Smooth muscle cell of the brain vasculature (primary cell): ENCODE measurements at regions not wholly inside any gene's neighbourhood (a gene's known extent, or its start where the extent isn't known, plus 50 kb on each side); places are given as distances from the start of the nearest gene placed in this dataset.
"Not testable (repeated sequence)": the region's sequence is repeated elsewhere in the genome, so short reads cannot be mapped to it uniquely, and the experiment has no call there.

Experiments used
- DNase-seq: peaks from one replicate; pipeline ENCODE4 v3.0.0-alpha.2; 2012; ENCODE audit warnings: low read depth, low spot score

DNA sequence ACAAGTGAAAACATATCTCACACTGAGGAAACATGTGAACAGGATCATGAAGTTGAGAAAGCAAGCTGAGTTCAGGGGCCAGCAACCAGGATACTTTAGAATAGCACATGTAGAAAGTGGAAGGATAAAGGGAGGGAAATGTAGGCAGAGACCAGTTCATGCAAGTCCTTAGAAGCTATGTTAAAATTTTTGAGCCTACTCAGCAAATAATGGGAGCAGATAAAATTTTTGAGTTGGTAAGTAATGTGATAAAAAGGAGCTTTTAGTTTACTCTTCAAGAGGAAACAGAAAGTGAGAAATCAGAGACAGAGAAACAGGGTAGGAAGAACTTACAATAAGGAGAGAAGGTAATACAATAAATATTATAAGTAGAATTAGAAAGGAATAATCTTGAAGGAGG, 105.6 kb upstream of the ZBTB20 start:
- no peak for DNase-seq

DNA sequence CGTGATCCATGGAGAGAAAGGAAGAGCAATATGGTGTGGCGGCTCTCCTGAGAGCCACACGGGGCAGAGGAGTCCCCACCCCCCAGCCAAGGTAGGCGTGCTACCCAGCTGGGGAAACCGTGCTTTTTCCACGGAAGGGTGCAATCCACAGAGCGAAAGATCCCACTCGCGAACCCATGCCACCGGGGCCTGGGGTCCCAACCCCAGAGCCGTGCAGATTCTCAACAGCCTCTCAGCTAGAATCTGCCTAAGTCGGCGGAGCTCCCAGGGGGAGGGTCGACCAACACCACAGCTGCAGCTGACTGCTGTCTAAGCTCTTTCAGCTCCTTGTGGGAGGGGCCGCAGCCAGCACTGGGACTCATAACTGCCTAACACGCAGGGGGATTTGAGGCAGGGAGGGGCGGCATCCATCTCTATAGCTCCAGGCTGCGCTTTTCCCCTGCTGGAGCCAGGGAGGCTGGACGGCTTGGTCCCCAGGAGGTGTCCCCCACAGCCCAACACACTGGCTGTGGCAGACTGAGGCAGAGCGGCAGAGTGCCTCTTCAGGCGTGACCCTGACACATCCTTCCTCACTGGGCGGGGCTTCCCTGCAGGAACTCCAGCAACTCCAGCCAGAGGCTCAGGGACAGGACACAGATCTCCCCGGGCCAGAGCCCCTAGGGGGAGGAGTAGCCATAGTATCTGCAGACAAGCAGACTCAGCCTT, 107.6 kb upstream of the ZBTB20 start:
- no peak for DNase-seq

DNA sequence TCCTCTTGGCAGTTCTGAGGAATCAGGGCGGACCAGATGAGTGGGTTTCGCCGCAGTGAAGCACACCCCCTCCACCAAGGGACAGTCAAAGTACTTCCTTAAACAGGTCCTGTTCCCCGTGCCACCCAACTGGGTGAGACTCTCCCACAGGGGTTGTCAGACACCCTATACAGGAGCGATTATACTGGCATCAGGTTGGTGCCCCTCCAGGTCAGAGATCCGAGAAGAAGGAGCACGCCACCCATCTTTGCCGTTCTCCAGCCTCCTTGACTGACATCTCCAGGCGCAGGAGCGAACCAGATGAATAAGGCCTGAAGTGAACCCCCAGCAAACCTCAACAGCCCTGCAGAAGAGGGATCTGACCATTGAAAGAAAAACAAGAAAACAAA, 108.1 kb upstream of the ZBTB20 start:
- DNase-seq, result no peak

DNA sequence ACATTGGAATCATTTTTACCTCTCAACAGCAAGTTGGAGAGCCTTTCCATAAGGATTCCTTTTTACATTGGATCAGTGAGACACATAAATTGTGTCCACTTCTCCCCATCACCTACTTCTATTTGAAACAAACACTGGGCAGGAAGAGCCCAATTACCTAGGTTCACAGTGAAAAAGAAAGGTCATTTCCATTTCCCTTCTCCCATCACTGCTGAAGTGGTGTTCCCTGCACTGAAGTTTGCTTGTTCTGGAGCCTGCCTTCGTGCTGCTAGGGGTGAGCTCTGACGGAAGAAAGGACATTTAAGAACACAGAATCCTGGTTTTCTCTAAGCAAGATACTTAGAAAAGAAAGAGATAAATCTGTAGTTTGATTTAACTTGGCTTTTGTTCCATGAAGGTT, 123.8 kb upstream of the ZBTB20 start:
- DNase-seq, result no peak

DNA sequence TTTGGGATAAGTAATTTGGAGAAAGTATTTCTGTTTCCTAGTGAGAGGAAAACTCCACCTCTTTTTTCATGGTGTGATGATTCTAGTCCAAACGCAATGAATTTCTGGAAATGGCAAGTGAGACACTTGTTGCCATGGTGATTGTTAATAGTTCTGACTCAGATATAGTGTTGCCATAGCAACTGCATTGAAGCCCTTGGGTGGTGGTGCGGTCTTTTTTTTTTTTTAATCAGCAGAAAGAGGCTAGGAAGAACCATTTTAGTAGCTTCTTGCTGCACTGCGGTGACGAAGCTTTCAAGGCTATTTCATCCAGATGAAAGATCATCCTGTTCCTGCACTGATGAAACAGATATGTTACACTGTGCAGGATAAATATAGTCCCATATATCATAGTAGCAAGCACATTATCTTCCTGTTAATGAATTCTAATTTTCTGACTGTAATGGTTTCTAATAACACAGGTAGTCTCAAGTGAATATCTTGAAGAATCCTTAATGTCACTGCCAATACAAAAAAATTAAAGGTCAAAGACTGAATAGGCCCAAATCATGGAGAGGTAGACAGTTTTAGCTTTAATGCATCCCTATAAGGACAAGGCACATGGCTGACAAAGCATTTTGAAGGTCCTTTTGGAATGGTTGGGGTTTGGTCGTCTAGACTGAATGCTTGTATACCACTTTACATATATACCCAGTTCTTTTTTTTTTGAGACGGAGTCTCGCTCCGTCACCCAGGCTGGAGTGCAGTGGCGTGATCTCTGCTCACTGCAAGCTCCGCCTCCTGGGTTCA, 125.1 kb upstream of the ZBTB20 start:
- no peak for DNase-seq

DNA sequence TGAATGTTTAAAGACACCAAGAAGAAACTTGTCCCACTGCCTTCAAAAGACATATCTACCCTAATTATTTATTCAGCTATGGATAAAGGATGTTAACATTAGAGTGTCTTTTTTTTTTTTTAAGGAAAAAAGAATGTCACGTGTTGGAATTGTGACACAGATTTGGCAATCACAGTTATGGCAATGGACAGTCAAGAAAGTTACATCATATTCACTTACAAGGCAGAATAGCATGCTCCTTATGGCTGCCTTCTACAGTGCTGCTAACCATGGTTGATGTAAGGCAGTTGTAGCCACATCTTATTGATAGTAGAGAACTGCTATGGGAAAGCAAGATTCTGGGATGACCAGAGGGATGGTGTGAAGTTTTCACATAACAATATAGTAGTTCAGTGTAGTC, 128.8 kb upstream of the ZBTB20 start:
- no peak for DNase-seq

DNA sequence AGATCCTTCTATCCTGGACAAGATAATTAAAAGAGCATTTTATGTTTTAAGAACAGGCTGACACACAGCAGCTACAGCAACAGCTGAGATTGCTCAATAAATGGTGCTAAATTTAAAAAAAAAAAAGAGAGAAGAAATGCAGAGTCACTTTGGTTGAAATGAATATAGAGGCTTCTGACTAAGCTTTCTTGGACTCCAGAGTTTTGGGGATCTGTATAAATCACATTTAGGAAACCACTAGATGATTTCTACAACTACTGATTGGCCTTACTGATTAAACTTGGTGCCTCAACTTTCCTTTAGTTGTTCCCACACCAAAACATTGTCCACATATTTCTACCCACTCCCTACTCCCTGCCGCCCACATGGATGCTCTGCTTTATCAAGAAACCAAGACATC, 132.9 kb upstream of the ZBTB20 start:
- no peak for DNase-seq

DNA sequence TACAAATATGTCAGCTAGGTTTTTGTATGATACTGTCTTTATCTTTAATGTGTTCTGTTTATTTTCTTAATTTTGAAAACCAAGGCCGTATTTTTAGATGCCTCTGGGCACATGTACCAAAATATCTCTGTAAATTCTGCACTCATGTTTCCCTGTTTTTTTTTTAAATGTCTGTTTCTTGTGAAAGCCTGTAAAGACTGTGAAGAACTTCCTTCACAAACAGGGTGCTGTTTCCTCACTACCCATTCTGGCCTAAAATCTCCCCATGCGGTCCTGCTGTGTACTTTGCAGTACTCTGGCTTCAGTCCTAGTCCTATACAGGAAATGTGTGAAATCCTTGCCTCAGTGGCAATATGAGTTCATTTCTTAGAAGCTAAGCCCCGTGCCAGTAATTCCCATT, 133.4 kb upstream of the ZBTB20 start:
- DNase-seq, result no peak

DNA sequence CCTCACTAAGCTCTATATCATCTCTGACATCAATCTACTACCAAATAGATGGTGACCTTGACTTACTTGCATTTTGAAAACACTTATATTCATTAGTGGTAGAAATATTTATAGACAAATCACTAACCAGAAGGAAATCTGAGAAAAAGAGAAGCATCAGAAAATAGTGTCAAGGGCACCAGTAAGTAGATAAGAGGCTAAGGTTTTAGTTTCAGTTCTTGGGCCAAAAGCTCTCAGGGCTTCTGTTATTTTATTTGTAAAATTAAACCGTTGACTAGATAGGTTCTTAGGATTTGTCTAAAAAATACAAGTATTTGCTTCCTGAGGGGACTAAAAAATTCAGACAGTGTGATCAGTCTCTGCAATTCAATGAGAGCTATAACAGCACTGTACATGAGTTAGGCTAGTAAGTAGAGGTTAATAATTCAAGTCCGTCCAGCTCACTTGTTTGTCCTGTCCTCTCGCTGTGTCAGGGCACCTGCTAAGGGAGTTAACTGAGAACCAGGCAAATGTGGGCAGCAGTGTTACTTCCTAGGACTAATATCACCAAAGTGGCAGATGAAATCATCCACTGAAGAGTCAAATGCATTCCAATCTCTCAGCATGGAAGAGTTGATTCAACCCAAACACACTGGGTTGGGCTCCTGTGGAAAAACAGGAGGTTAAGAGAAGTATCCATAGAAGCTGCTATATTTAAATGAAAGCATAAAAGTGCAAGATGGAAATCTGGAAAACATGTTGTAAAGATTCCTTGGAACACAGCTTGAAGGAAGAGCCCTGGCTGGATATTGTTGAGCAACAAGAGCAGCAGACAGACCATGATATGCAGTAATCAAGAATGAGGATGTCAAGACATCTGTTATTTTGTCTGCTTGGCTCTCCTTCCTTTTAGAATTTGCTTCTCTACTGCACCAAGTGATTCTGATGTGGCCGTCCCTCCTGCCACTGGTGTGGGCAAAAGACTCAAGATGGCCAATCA, 134.9 kb upstream of the ZBTB20 start:
- DNase-seq, result no peak

DNA sequence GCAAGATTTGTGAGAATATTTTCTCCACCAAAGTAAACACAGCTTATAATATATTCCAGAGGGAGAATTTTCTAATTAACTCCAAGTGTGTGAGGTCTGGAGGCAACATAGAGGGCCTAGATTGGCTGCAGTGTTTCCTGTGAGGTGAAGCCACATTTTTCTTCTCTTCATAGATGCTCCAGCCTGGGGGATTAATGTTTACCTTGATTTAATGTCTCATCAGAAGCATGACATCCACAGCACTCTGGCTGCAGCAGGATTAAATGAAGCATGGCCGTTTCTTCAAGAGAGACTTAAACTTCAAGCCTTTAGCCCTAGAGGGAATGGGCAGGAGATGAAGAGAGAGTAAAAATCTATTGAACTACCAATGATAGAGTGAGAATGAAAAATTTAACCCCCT, 137.9 kb upstream of the ZBTB20 start:
- DNase-seq, result no peak

DNA sequence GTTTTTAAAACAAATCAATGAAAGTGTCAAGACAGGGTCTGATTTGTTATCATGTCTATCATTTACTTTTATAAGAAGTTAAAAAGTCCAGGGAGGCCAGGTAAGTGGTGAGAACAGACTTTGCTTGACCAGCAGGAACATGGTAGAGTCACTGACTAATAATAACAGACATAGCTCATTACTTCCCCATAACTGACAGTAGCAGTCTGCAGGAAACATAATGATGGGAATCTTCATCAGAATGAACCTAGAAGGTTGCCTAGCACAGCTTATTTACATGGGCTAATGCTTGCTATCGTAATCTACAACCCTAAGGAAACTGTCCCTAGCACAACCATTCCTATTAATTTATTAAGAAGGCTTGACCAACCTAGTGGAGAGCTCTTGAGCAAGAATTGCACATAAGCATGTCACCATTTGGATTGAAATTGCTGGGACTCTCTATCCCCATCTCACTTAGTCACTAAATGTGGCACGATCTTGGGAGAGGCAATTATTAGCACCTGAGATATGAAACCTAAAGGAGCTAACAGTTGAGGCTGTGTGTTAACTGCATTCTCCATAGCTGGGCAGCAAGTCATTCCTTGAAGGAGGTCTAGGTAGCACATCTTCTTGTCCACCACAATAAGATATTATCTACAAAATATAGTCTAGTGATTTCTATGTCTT, 139.6 kb upstream of the ZBTB20 start:
- DNase-seq, result no peak

DNA sequence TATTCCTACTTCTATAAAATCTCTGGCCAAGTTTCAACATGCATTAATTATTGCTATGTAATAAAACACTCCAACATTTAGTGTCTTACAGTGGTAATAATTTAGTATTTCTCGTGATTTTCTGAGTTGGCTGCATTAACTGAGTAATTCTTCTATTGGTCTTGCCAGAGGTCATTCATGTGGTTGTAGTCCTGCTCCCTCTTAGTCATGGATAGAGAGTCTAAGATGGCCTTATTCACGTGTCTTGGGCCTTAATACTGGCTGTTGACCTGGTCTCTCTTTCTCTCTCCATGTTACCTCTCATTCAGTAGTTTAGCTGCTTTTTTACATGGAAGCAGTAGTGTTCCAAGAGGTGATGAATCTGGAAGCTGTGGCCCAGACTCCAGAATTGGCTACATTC, 140.1 kb upstream of the ZBTB20 start:
- DNase-seq, result no peak

DNA sequence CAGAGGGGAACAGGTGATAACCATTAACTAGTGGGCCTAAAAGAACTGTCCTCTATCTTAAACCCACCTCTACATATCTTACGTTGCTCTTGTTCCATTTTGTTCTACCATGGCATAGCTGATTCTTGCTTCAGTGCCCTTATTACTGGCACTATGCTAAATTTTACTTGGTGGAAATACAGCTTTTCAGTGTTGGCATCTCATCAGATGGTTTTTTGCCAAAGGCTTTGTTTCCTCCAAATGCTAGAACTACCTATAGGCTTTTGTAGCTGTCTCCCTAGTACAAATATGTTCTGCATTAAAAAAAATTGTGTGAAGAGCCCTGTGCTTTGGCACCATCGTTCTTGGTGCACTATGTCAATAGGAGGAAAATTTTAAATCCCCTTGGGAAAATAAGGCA, 145.0 kb upstream of the ZBTB20 start:
- DNase-seq, result no peak

DNA sequence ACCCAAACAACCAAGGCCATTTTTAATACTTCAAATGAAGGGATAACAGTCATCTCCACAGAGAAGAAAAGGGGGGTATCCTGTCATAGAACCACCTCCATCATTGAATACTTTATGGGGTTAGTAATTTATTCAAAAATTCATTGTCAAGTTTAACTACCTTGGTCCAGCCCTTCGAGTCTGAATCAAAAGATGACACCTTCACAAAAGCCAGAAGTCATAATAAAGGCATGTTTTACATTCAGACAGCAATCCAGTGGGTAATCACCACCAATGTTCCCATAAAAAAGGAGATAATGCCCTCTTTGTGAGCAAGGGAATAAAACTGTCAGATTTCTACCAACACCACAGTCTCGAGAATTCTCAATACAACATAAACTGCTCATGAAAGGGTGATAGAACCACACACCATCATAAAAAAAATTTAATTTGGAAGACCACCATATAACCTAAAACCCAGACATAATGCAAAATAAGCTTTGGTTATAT, 145.6 kb upstream of the ZBTB20 start:
- no peak for DNase-seq

DNA sequence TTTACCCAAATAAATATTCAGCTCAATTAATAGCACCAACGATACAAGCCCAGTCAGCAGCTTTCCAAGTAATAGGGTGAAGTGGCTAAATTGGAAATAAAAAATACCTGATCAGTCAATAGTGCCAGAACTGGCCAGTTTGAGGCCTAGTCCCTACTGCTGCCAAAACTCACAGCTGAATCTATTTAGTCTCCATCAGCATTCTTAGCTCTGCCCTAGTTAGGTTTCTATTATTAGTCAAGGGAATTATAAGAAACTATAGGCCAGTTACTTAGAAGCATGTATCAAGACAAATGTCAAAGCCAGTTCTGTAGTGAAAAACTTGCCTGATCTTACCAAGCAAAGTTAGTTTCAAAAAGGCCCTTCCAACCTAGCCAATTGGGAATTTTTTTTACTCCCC, 146.2 kb upstream of the ZBTB20 start:
- no peak for DNase-seq

DNA sequence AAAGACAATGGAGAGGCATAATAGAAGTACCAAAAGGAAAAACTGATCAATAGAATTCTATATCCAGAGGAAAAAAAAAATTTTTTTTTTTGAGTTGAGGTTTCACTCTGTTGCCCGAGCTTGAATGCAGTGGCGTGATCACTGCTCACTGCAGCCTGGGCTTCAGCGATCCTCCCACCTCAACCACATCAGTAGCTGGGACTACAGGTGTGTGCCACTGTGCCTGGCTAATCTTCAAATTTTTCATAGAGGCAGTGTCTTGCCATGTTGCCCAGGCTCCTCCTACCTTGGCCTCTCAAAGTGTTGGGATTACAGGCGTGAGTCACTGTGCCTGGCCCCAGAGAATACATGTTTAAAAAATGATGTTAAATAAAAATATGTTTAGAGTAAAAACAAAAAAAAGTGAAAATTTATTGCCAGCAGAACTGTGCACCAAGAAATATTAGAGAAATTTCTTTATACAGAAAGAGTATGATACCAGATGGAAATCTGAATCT, 154.3 kb upstream of the ZBTB20 start:
- DNase-seq, result no peak

DNA sequence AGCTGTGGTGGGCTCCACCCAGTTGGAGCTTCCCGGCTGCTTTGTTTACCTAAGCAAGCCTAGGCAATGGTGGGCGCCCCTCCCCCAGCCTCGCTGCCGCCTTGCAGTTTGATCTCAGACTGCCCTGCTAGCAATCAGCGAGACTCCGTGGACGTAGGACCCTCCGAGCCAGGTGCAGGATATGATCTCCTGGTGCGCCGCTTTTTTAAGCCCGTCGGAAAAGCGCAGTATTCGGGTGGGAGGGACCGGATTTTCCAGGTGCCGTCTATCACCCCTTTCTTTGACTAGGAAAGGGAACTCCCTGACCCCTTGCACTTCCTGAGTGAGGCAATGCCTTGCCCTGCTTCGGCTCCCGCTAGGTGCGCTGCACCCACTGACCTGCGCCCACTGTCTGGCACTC, 170.9 kb upstream of the ZBTB20 start:
- not testable (repeated sequence) for DNase-seq

DNA sequence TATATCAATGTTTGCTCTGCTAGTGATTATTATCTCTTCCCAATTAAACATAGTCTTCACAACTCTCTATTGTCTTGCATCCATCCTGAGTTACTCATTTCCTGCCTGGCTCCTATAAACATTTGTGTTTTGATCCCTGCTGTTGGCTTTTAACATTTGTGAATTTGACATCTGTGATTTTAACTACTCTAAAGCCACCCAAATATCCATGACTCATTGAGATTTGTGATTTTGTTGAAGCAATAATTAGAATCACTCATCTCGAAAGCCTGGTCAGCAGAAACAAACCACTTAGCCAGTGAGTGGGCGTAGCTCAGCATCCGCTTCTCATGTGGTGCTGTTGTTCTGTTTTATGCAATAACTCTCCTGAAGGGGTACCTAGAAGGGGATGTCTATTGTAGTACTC, 174.3 kb upstream of the ZBTB20 start:
- DNase-seq, result no peak

DNA sequence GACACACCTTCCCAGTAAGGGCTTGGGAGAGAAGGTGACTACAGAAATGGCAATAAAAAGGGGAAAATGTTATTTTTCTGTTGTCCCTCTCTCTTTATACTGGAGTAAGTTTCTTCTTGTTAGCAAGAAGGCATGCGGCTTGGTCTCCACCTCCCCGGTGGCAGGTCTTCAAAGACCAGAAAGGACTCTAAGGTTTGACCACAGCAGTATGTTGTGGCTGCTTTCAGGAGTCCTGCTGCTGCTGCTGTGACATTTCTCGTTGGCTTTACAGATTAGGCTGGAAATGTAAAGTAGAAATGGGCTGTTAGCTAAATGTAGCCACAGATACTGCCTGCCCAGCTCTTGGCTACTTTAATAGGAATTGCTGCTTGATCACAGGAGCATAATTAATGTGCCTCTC, 175.8 kb upstream of the ZBTB20 start:
- no peak for DNase-seq

DNA sequence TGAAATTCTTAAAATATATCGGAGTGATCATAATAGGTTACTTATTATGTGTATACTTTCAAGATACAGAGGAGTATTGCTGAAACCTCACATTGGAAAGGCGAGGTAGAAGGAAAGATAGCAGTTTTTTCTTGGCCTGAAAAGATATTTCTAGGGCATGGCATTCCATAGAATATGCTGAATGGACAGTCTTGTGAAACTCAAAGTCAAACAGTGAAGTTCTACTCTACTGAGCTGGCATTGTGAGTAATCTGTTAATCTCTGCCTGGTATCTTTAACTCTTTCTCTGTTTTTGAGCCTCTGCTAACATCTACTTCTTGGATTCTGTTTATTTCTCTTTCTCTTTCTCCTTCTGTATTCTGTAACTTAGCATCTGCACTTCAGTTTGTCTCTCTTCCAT, 176.3 kb upstream of the ZBTB20 start:
- no peak for DNase-seq

DNA sequence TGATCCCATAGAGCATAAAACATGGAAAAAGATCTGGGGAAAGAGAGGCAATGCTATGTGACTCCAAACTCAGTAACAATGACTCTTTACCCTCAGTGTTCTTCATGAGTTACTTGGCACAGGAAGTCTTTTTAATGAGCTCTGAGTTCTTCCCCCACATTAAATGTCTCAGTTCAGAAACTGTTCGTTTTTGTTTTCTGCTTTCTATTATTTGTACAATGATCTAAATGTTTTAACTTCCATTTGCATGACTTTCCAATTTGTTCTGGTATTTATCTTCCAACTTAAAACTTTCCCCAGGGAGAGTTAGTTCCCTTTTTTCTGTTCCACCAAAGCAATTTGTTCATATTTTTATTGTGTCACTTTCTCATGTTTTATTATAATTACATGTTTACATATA, 177.0 kb upstream of the ZBTB20 start:
- DNase-seq, result no peak
